Stimulated activated CD4-positive, alpha-beta T cell treated with anti-CD3 and anti-CD28 coated beads, TNF-alpha, amount 100 ng/mL, for 48 hours (primary cell): ENCODE measurements at regions not wholly inside any gene's neighbourhood (a gene's known extent, or its start where the extent isn't known, plus 50 kb on each side); places are given as distances from the start of the nearest gene placed in this dataset.
"Not testable (repeated sequence)": the region's sequence is repeated elsewhere in the genome, so short reads cannot be mapped to it uniquely, and the experiment has no call there.

Experiments
- DNase-seq, 3 donors: peaks; one replicate each; pipeline ENCODE4 v3.0.0-alpha.2; 2020; ENCODE audit warnings: low read depth in 3 of 3

DNA sequence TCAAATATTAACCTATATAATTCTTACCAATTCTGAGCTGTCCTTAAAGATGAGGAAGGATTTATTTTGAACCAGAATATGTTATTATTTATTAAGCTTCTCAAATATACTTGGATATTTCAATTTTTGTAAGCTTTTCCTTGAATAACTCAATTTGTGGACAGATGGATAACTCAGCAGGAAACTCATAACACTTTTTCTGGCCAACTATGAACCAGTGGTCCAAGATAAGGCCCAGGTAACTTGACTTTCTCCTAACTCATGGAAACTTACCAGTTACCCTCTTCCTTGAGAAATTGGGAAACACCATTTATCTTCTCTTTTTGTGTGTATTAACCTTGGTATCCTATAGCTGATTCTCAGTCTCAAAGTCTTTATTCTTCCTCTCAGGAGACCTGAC, 427.5 kb upstream of the SYNCRIP start:
- DNase-seq = no peak

DNA sequence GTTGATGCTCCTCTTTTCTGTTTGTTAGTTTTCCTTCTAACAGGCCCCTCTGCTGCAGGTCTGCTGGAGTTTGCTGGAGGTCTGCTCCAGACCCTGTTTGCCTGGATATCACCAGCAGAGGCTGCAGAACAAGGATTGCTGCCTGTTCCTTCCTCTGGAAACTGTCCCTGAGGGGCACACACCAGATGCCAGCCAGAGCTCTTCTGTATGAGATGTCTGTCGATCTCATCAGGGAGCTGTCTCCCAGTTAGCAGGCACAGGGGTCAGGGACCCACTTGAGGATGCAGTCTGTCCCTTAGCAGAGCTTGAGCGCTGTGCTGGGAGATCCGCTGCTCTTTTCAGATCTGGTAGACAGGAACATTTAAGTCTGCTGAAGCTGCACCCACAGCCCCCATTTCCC, 422.3 kb upstream of the SYNCRIP start:
- DNase-seq = not testable (repeated sequence)

DNA sequence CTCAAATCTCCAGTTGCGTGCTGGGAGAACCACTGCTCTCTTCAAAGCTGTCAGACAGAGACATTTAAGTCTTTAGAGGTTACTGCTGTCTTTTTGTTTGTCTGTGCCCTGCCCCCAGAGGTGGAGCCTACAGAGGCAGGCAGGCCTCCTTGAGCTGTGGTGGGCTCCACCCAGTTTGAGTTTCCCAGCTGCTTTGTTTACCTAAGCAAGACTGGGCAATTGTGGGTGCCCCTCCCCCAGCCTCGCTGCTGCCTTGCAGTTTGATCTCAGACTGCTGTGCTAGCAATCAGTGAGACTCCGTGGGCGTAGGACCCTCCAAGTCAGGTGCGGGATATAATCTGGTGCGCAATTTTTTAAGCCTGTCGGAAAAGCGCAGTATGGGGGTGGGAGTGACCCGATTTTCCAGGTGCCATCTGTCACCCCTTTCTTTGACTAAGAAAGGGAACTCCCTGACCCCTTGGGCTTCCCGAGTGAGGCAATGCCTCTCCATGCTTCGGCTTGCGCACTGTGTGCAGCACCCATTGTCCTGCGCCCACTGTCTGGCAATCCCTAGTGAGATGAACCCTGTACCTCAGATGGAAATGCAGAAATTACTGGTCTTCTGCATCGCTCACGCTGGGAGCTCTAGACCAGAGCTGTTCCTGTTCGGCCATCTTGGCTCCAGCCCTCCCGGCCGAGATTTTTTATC, 414.8 kb upstream of the SYNCRIP start:
- not testable (repeated sequence) for DNase-seq

DNA sequence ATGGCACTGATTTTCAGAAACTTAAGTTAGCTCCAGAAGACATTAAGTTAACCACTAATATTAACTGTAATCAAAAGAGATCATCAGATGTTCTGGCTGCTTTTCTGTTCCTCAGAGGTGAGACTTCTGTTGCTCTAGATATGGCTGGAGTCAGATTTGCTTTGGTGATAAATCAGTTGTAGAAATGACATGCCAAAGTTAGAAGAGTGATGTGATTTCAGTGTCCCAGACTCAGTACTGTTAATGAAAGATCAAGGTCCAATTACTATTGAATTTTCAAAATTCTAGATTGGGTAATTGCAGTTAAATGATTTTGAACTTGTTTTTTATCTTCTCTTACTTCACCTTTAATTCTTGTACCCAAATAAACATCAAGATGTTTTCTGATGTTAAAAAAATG, 402.4 kb upstream of the SYNCRIP start:
- no peak for DNase-seq

DNA sequence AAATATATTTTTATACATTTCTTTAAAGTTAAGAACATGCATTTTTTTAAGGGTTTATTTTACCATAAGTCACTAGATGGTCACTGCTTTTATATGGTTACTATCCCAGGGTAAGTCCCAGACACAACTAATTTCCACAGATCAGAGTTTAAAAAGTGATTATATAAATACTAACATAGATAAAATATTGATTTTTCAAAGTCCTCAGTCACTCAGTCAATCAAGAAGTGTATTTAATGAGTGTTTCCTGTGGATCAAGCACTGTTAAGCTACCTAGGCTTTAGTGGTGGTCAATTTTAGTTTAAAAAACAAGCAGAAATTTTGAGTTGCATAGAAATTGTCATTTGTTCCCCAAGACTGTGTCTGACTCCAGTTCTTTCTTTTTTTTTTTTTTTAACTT, 399.5 kb upstream of the SYNCRIP start:
- no peak for DNase-seq

DNA sequence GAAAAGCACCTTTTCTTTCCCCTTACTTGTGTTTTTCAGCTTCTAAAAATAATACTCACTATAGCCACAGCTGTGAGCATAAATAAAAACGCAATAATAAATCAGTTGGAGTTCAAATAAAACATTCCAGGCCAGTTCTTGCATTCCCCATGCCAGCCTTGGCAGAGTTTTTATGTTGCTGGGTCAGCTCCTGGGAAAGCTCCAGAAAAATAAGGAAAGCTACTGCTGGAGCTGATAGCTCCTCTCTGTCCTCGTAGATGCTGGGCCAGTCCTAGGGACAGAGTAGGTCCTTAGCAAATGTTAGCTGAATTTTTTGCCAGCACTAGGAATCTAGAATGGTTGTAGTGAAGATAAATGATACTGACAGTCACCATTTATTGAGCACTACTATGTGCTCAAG, 389.0 kb upstream of the SYNCRIP start:
- no peak for DNase-seq

DNA sequence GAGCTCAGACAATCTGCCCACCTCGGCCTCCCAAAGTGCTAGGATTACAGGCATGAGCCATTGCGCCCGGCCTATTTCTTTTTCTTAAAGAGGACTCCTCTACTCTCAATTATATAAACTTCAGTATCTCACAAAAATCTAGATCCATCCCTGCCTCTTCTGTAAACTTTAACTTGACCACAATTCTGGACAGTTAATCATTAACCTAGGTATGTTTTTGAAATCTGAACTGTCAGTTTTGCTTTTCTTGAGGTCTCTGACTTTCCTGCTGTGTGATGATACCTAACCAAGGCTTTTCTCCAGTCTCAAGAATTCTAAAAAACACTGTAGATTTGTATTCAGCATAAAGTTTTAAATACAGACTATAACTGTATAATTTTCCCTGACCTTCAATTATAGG, 388.2 kb upstream of the SYNCRIP start:
- DNase-seq = no peak

DNA sequence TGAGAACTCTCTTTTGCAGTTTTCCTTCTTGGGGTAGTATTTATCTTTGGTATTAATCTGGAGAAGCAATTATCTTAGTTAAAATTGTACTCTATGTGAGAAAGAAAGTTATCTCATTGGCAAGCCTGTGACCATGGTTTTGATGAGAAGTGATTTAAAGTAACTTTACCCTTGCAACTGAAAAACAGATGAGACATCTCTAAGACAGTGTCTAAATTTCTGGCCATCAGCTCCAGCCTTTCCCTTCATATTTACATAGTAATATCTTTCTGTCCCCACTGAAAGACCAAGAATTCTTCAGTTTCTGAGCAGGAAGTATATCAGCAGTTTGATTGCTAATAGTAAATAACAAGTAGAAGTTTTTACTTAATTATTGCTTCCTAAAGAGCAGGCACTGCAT, 386.1 kb upstream of the SYNCRIP start:
- DNase-seq = no peak

DNA sequence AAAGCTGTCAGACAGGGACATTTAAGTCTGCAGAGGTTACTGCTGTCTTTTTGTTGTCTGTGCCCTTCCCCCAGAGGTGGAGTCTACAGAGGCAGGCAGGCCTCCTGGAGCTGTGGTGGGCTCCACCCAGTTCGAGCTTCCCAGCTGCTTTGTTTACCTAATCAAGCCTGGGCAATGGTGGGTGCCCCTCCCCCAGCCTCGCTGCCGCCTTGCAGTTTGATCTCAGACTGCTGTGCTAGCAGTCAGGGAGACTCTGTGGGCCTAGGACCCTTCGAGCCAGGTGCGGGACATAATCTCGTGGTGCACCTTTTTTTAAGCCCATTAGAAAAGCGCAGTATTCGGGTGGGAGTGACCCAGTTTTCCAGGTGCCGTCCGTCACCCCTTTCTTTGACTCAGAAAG, 384.2 kb upstream of the SYNCRIP start:
- DNase-seq = not testable (repeated sequence)

DNA sequence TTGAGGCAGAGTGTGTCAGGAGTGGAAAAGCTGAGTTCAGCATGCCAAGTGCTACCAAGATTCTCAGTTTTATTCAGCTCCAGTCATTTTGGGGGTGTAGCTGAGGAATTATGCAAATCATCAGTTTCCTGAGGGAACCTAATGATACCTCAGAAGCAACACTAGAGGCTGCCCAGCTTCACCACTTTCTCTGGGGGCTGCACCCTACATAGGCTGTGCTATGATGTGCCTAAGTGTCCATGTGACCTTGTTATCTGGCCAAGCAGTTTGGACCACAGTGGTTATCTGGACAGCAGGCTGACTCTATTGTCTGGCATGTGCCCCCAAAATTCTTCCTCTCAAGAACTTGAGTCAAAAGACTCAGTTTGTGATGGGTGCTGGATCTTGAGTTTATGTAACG, 374.6 kb upstream of the SYNCRIP start:
- DNase-seq = no peak

DNA sequence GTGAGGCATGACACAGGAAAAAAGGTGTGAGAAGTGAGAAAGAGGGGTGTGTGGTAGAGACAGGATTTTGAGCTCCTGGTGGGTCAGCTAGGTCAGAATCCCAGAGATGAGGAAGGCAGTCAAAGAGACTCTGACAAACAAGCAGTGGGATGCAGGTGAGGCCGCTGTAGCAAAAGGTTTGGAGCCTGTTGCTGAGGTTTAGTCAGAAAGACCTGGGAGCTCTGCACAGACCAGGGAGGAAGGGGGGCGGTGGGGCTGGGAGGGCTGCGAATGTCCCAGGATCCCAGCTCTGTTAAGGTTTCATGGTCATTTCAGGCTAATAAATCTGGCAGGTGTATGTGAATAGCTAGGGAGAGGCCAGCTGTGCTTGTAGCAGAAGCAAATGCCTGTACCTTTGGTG, 373.9 kb upstream of the SYNCRIP start:
- DNase-seq = no peak

DNA sequence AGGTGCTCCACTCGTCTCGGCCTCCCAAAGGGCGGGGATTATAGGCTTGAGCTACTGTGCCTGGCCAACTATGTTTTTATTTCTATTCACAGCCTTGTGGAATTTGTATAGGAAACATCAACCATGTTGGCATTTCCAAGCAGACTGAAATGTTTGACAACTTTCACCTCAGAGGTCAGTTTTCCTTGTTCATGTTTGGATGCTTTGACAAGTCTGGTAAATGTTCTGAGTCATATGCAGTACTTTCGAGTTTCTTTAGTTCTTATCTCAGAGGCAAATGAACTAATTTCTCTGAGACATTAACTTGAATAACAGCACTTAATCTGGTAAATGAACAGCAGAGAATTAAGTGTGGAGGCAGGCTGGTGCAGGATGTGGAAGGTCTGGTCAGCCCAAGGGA, 373.4 kb upstream of the SYNCRIP start:
- DNase-seq = no peak

DNA sequence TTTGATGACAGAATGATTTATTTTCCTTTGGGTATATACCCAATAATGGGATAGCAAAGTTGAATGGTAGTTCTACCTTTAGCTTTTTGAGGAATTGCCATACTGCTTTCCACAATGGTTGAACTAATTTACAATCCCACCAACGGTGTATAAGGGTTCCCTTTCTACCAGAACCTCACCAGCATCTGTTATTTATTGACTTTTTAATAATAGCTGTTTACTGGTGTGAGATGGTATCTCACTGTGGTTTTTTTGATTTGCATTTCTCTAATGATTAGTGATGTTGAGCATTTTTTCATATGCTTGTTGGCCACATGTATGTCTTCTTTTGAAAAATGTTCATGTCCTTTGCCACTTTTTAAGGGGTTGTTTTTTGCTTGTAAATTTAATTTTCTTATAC, 370.3 kb upstream of the SYNCRIP start:
- not testable (repeated sequence) for DNase-seq

DNA sequence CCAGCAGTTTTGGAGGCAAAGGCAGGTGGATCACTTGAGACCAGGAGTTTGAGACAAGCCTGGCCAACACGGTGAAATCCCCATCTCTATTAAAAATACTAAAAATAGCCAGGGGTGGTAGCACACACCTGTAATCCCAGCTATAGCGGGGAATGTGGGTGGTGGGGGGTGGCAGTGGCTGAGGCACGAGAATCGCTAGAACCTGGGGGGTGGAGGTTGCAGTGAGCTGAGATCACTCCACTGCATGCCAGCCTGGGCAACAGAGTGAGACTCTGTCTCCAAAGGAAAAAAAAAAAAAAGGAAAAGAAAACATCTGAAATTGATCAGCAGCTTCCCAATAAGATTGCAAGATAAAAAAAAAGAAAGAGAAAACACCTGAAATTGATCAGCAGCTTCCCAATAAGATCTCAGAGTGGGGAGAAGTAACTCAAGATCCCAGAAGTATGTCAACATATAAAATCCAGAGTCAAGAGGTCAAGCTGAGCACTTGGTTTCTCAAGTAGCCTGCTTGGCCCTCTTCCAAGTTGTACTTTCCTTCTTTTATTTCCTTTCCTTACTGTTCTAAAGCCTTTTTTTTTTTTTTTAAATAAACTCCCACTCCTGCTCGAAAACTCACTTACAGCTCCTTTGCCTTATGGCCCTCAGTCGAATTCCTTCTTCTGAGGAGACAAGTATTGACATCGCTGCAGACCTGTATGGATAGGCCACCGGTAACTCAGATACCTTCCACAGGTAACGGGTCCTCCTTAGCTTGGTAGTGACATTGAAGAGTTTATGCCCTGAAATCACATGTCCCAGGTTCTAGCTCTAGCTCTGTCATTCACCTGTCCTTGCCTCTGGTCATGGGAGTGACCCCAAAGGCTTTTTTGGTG, 368.5 kb upstream of the SYNCRIP start:
- no peak for DNase-seq

DNA sequence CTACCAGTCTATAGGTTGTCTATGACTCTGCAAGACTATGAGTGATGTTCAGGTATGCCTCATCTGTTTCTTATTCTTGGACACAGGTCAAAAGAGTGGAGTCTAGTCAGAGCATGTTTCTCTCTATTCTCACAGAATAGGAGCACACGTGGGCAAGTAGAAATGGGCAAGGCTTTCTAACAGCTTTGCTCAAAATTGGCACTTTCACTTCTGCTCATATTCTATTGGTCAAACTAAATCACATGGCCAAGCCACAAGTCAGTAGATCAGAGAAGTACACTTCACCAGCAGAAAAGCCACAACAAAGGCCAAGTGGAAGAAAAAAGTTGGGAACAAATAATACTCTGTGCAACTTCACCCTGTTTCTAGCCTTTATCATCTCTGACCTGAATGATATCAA, 354.5 kb upstream of the SYNCRIP start:
- DNase-seq = no peak

DNA sequence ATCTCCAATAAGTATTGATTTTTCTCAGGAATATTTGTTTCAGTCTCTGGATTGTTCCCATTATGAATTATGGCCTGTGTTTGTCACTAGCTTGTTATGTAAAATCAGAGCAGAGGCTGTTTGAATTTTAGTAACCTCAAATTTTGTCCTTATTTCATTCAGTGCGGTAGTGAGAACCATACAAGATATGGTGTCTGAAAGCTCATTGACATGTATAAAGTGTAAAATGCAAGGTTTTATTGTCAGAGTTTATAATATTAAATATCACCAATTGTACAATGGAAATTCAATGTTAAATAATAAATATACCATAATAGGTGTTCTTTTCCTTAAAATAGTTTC, 353.3 kb upstream of the SYNCRIP start:
- no peak for DNase-seq

DNA sequence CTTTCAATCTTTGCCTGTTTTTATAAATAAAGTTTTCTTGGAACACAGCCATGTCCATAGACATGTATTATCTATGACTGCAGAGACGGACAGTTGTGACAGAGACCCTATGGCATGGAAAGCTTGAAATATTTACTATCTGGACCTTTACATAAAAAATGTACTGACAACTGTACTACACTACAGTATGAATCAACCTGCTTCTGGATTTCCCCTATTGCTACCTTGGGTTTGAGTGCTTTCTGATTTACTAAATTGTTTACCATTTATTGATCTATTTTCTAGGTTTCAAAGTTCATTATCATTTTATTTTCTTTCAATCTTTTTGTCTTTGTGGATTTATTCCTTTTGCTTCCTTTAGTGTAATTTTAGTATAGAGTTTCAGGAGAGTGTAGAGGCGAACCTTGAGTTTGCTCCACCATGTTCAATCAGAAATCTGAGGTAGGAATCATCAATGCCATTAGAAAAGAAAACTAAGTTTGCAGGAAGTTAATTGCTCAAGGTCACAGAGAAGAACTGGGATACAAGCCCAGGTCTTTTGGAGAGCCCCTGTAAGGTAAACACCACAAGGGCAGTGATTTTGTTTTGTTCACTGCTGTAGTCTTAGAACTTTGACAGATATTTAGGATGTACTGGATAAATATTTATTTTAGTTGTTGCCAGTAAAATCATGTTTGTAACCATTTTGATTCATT, 352.8 kb upstream of the SYNCRIP start:
- DNase-seq = no peak

DNA sequence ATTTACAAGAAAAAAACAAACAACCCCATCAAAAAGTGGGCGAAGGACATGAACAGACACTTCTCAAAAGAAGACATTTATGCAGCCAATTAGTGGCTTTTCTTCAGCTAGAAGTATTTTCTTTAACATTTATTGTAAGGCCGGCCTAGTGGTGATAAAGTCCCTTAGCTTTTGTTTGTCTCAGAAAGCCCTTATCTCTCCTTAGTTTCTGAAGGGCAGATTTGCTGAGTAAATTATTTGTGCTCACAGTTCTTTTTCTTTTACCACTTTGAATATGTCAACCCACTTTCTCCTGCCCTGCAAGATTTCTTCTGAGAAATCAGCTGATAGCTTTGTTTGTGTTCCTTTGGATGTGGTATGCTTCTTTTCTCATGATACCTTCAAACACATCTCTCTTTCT, 344.0 kb upstream of the SYNCRIP start:
- DNase-seq = no peak

DNA sequence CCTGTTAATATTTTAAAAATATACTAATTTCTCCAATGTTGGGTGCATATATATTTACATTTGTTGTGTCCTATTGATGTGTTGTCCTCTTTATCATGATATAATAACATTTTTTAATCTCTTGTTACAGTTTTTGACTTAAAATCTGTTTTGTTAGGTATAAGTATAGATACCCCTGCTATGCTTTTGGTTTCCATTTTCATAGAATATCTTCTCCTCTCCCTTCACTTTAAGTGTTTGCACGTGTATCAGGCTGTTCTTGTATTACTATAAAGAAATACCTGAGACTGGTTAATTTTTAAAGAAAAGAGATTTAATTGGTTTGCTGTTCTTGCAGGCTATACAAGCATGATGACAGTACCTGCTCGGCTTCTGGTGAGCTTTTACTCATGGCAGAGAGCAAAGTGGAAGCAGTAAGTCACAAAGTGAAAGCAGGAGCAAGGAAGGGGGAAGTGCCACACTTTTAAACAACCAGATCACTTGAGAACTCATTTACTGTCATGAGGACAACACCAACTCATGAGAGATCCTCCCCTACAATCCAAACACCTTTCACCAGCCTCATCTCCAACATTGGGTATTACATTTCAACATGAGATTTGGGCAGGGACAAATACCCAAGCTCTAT, 340.5 kb upstream of the SYNCRIP start:
- DNase-seq = no peak

DNA sequence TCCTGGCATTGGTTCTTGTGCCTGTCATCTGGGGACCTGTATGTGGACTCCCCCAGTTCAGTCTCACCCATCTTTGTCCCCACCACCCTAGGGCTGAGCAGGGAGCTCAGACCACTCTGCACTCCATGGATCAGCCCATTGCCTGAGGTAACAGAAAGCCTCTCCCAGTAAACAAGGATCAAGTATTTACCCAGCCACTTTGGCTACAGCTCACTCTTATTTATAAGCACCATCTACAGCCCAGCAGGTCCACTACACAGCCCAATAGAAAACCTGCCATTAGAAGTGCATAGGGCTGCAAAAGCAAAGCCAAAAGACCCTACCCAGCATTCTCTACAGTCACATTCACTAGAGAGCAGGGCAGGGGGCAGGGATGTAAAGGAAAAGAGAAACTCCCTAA, 335.0 kb upstream of the SYNCRIP start:
- no peak for DNase-seq

DNA sequence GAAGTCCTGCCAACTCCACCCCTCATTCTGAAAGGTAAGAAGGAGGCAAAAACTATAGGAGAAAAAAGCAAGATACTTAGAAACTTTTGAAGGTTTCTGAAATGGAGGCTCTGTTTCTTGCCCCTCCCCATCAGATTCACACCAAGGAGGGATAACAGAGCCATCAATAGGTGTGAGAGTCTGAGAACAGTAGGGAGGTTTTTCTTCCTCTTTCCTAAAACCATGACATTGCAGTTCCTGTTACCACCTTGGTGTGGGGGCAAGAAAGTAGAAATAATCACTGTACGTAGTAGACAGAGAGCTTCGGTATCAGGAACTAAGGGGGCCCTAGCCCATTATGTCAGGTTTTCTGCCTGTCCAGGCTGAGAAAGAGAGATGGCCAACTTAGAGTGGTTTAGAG, 333.3 kb upstream of the SYNCRIP start:
- no peak for DNase-seq

DNA sequence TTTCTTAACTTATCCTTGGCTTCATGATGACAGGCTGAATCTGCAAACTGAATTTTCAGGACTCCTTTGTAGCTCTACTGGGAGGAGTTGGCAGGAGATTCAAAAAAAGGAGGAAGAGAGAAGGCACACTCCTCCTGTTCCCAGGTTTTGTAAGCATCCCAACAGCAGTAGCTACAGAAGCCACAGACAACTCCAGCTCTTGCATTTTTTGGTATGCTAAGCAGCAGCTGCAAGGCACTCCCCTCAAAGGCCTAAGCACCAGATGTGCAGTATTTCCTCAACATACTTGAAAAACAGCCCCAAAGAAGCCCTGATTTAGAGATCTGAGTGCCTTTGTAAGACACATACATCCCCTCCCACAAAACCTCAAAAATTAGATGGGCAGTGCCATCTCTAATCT, 328.6 kb upstream of the SYNCRIP start:
- no peak for DNase-seq

DNA sequence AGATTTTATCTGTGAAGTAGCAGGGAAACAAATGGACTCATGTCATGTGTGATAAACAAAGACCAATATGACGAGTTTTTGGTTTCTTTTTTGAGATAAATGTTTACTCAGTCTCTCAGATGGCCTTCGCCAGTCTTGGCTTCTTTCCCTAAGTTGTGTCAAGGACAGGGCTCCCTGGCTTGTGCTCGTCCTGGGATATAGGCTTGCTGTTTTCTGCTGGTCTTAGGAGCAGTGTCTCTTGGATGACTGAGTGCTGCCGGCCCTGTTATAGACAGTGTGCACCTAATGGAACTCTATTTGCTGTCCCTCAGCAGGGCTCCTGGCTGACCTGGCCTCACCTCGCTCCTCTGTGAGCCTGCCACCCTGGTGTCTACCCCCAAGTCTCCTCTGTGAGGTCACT, 324.1 kb upstream of the SYNCRIP start:
- DNase-seq = no peak
